ENCODE measurements at regions not wholly inside any gene's neighbourhood (a gene's known extent, or its start where the extent isn't known, plus 50 kb on each side); places are given as distances from the start of the nearest gene placed in this dataset.
"Not testable (repeated sequence)": the region's sequence is repeated elsewhere in the genome, so short reads cannot be mapped to it uniquely, and the experiment has no call there.

GRCh38 chr12:131536766-131537165, 174.1 kb upstream of the SFSWAP start:
- no peak overlapping the region for H3K4me3 Mint-ChIP-seq
- H3K27ac Mint-ChIP-seq, result no peak overlapping the region
- H3K4me1 Mint-ChIP-seq (ENCODE audit: low read depth), result peaks cover 13% of the 10 kb centered on the region
- no peaks in the 10 kb centered on the region for H3K9me3 Mint-ChIP-seq
- no peaks in the 10 kb centered on the region for H3K36me3 Mint-ChIP-seq (ENCODE audit: low read depth)
- no peaks in the 10 kb centered on the region for H3K27me3 Mint-ChIP-seq

- Mint-ChIP-seq H3K4me3 (no peak overlapping the region), H3K27me3 (no peaks in the 10 kb centered on the region), H3K4me1 (ENCODE audit: low read depth) (peaks cover 13% of the 10 kb centered on the region), H3K9me3 (no peaks in the 10 kb centered on the region), H3K36me3 (ENCODE audit: low read depth) (no peaks in the 10 kb centered on the region), H3K27ac (no peak overlapping the region)
Measured at GRCh38 chr12:131537267-131537958, 173.5 kb upstream of the SFSWAP start.

GRCh38 chr12:131539381-131539780, 171.5 kb upstream of the SFSWAP start:
- Mint-ChIP-seq H3K4me1 (ENCODE audit: low read depth) (peaks cover 13% of the 10 kb centered on the region), H3K4me3 (no peak overlapping the region), H3K27ac (no peak overlapping the region), H3K9me3 (no peaks in the 10 kb centered on the region), H3K36me3 (ENCODE audit: low read depth) (no peaks in the 10 kb centered on the region), H3K27me3 (no peaks in the 10 kb centered on the region)

GRCh38 chr12:131540138-131540623, 170.7 kb upstream of the SFSWAP start:
- no peaks in the 10 kb centered on the region for H3K9me3 Mint-ChIP-seq
- no peak overlapping the region for H3K4me3 Mint-ChIP-seq
- H3K27me3 Mint-ChIP-seq, result no peaks in the 10 kb centered on the region
- H3K27ac Mint-ChIP-seq, result no peak overlapping the region
- no peaks in the 10 kb centered on the region for H3K36me3 Mint-ChIP-seq (ENCODE audit: low read depth)
- peaks cover 13% of the 10 kb centered on the region for H3K4me1 Mint-ChIP-seq (ENCODE audit: low read depth)

- not testable (repeated sequence) for H3K27me3 Mint-ChIP-seq; H3K27ac Mint-ChIP-seq; H3K36me3 Mint-ChIP-seq (ENCODE audit: low read depth); H3K9me3 Mint-ChIP-seq; H3K4me1 Mint-ChIP-seq (ENCODE audit: low read depth); H3K4me3 Mint-ChIP-seq
Measured at GRCh38 chr12:131541512-131541911, 169.4 kb upstream of the SFSWAP start.

GRCh38 chr12:131542351-131542750, 168.5 kb upstream of the SFSWAP start:
- no peak overlapping the region for H3K27ac Mint-ChIP-seq
- no peaks in the 10 kb centered on the region for H3K4me1 Mint-ChIP-seq (ENCODE audit: low read depth)
- H3K9me3 Mint-ChIP-seq, result no peaks in the 10 kb centered on the region
- no peak overlapping the region for H3K4me3 Mint-ChIP-seq
- no peaks in the 10 kb centered on the region for H3K36me3 Mint-ChIP-seq (ENCODE audit: low read depth)
- H3K27me3 Mint-ChIP-seq, result no peaks in the 10 kb centered on the region

GRCh38 chr12:131543040-131543439, 167.8 kb upstream of the SFSWAP start:
- Mint-ChIP-seq H3K4me1 (ENCODE audit: low read depth) (no peaks in the 10 kb centered on the region), H3K36me3 (ENCODE audit: low read depth) (no peaks in the 10 kb centered on the region), H3K4me3 (no peak overlapping the region), H3K27me3 (no peaks in the 10 kb centered on the region), H3K27ac (no peak overlapping the region), H3K9me3 (no peaks in the 10 kb centered on the region)

GRCh38 chr12:131547555-131547954, 163.3 kb upstream of the SFSWAP start:
- no peaks in the 10 kb centered on the region for H3K4me1 Mint-ChIP-seq (ENCODE audit: low read depth)
- no peaks in the 10 kb centered on the region for H3K27me3 Mint-ChIP-seq
- no peak overlapping the region for H3K27ac Mint-ChIP-seq

GRCh38 chr12:131550121-131550520, 160.8 kb upstream of the SFSWAP start:
- H3K4me3 Mint-ChIP-seq, result no peak overlapping the region
- H3K36me3 Mint-ChIP-seq (ENCODE audit: low read depth), result no peaks in the 10 kb centered on the region
- no peaks in the 10 kb centered on the region for H3K27me3 Mint-ChIP-seq
- no peak overlapping the region for H3K27ac Mint-ChIP-seq
- H3K9me3 Mint-ChIP-seq, result no peaks in the 10 kb centered on the region
- no peaks in the 10 kb centered on the region for H3K4me1 Mint-ChIP-seq (ENCODE audit: low read depth)

More at GRCh38 chr12:131547555-131547954, 163.3 kb upstream of the SFSWAP start:
- no peaks in the 10 kb centered on the region for H3K36me3 Mint-ChIP-seq (ENCODE audit: low read depth)
- H3K9me3 Mint-ChIP-seq, result no peaks in the 10 kb centered on the region
- no peak overlapping the region for H3K4me3 Mint-ChIP-seq

- no peak overlapping the region for H3K27ac Mint-ChIP-seq
- no peaks in the 10 kb centered on the region for H3K27me3 Mint-ChIP-seq
- no peaks in the 10 kb centered on the region for H3K4me1 Mint-ChIP-seq (ENCODE audit: low read depth)
- no peaks in the 10 kb centered on the region for H3K9me3 Mint-ChIP-seq
- H3K4me3 Mint-ChIP-seq, result no peak overlapping the region
- no peaks in the 10 kb centered on the region for H3K36me3 Mint-ChIP-seq (ENCODE audit: low read depth)
Measured at GRCh38 chr12:131551675-131552491, 159.0 kb upstream of the SFSWAP start.

- H3K9me3 Mint-ChIP-seq, result no peaks in the 10 kb centered on the region
- H3K36me3 Mint-ChIP-seq (ENCODE audit: low read depth), result no peaks in the 10 kb centered on the region
Measured at GRCh38 chr12:131552492-131552863, 158.4 kb upstream of the SFSWAP start.

GRCh38 chr12:131553096-131553777, 157.7 kb upstream of the SFSWAP start:
- Mint-ChIP-seq H3K4me1 (ENCODE audit: low read depth) (no peaks in the 10 kb centered on the region), H3K36me3 (ENCODE audit: low read depth) (no peaks in the 10 kb centered on the region), H3K9me3 (no peaks in the 10 kb centered on the region), H3K27ac (no peak overlapping the region), H3K4me3 (no peak overlapping the region), H3K27me3 (no peaks in the 10 kb centered on the region)

More at GRCh38 chr12:131552492-131552863, 158.4 kb upstream of the SFSWAP start:
- no peak overlapping the region for H3K27ac Mint-ChIP-seq
- no peak overlapping the region for H3K4me3 Mint-ChIP-seq
- no peaks in the 10 kb centered on the region for H3K27me3 Mint-ChIP-seq
- no peaks in the 10 kb centered on the region for H3K4me1 Mint-ChIP-seq (ENCODE audit: low read depth)

- no peaks in the 10 kb centered on the region for H3K27me3 Mint-ChIP-seq
- H3K27ac Mint-ChIP-seq, result no peak overlapping the region
- H3K4me3 Mint-ChIP-seq, result no peak overlapping the region
- H3K36me3 Mint-ChIP-seq (ENCODE audit: low read depth), result no peaks in the 10 kb centered on the region
- H3K9me3 Mint-ChIP-seq, result no peaks in the 10 kb centered on the region
- H3K4me1 Mint-ChIP-seq (ENCODE audit: low read depth), result no peaks in the 10 kb centered on the region
Measured at GRCh38 chr12:131555197-131555846, 155.6 kb upstream of the SFSWAP start.

GRCh38 chr12:131555866-131556265, 155.0 kb upstream of the SFSWAP start:
- H3K27me3 Mint-ChIP-seq, result no peaks in the 10 kb centered on the region
- H3K9me3 Mint-ChIP-seq, result no peaks in the 10 kb centered on the region
- no peak overlapping the region for H3K27ac Mint-ChIP-seq
- H3K36me3 Mint-ChIP-seq (ENCODE audit: low read depth), result no peaks in the 10 kb centered on the region
- no peaks in the 10 kb centered on the region for H3K4me1 Mint-ChIP-seq (ENCODE audit: low read depth)
- H3K4me3 Mint-ChIP-seq, result no peak overlapping the region
